OCI-LY3 (cell line): ENCODE measurements at regions not wholly inside any gene's neighbourhood (a gene's known extent, or its start where the extent isn't known, plus 50 kb on each side); places are given as distances from the start of the nearest gene placed in this dataset.
"Not testable (repeated sequence)": the region's sequence is repeated elsewhere in the genome, so short reads cannot be mapped to it uniquely, and the experiment has no call there.

Experiments used
- H2AFZ ChIP-seq: fragments of 200-600, 300-600 bp; shearing (Covaris generic); 2 replicates; pipeline ENCODE4 v1.6.0; 2014; ENCODE audit warnings: antibody characterized with exemption, low read depth, low read length
- H3K27ac ChIP-seq: fragments of 200-600, 300-600 bp; sonication (generic); 2 replicates; pipeline ENCODE4 v1.5.1; 2014; ENCODE audit warnings: mild to moderate bottlenecking, low read length, moderate library complexity, mixed read lengths
- H3K27me3 ChIP-seq: fragments of 200-600, 300-600 bp; sonication (generic); 2 replicates; pipeline ENCODE4 v1.6.1; 2014; ENCODE audit warnings: low read depth, low read length, mixed read lengths
- H3K36me3 ChIP-seq: fragments of 200-600, 300-600 bp; sonication (generic); replicated peaks from 2 replicates; pipeline ENCODE3; 2014; ENCODE audit warnings: low read depth, low read length, mixed read lengths
- H3K4me1 ChIP-seq: fragments of 300-600, 200-600 bp; sonication (generic); 2 replicates; pipeline ENCODE4 v1.6.1; 2014; ENCODE audit warnings: low read length, mixed read lengths
- H3K4me2 ChIP-seq: fragments of 200-600, 300-600 bp; sonication (generic); 2 replicates; pipeline ENCODE4 v1.6.1; 2014; ENCODE audit warnings: low read length, mixed read lengths
- H3K4me3 ChIP-seq: fragments of 300-600, 200-600 bp; sonication (generic); 2 replicates; pipeline ENCODE4 v1.5.1; 2014; ENCODE audit warnings: antibody characterized with exemption, mild to moderate bottlenecking, low read length, moderate library complexity
- H3K79me2 ChIP-seq: fragments of 300-600, 200-600 bp; shearing (Covaris generic); 2 replicates; pipeline ENCODE4 v1.6.1; 2014; ENCODE audit warnings: mild to moderate bottlenecking, low read length, mixed read lengths
- H3K9ac ChIP-seq: fragments of 300-600, 200-600 bp; shearing (Covaris generic); 2 replicates; pipeline ENCODE4 v1.6.0; 2014; ENCODE audit warnings: mild to moderate bottlenecking, low read length, moderate library complexity
- H3K9me3 ChIP-seq: fragments of 200-600, 300-600 bp; shearing (Covaris generic); 2 replicates; pipeline ENCODE4 v1.6.1; 2014; ENCODE audit warnings: low read length, mixed read lengths; ENCODE audit not compliant: insufficient read depth
- H4K20me1 ChIP-seq: fragments of 200-600, 300-600 bp; sonication (generic); 2 replicates; pipeline ENCODE4 v1.6.1; 2016; ENCODE audit warnings: low read length, mixed read lengths; ENCODE audit not compliant: insufficient read depth
- CTCF ChIP-seq: fragments of 200-600, 300-600 bp; sonication (generic); IDR thresholded peaks from 2 replicates; pipeline ENCODE4 v1.5.1; 2014; ENCODE audit warnings: antibody characterized with exemption, low read length, low read depth
- EZH2phosphoT487 ChIP-seq: fragments of 200-600 bp; shearing (Covaris generic); IDR thresholded peaks from 2 replicates; pipeline ENCODE4 v1.6.1; 2018; ENCODE audit warnings: antibody characterized with exemption, mixed run types, low read depth

- H3K27ac ChIP-seq: no peak overlapping the region
- no peak overlapping the region for H3K4me3 ChIP-seq
- no peak overlapping the region for H3K9ac ChIP-seq
- H3K27me3 ChIP-seq: no peaks in the 10 kb centered on the region
- no peaks in the 10 kb centered on the region for H3K36me3 ChIP-seq
- no peak overlapping the region for H3K4me2 ChIP-seq
- H3K4me1 ChIP-seq: no peaks in the 10 kb centered on the region
- no peaks in the 10 kb centered on the region for H3K9me3 ChIP-seq
- no peaks in the 10 kb centered on the region for H4K20me1 ChIP-seq
- no peaks in the 10 kb centered on the region for H3K79me2 ChIP-seq
- TF ChIP-seq CTCF (no peak), EZH2phosphoT487 (no peak)
- H2AFZ ChIP-seq: no peak overlapping the region
These were observed 767.4 kb upstream of the CDH10 start for GRCh38 chr5:25412116-25412661.

GRCh38 chr5:25407365-25407764 lies 762.6 kb upstream of the CDH10 start:
- not testable (repeated sequence) for H4K20me1 ChIP-seq, H3K27ac ChIP-seq, H3K4me2 ChIP-seq, H3K36me3 ChIP-seq, H2AFZ ChIP-seq, H3K4me1 ChIP-seq, H3K4me3 ChIP-seq, H3K9me3 ChIP-seq, H3K9ac ChIP-seq, H3K79me2 ChIP-seq, H3K27me3 ChIP-seq

GRCh38 chr5:25405850-25406249 lies 761.1 kb upstream of the CDH10 start:
- TF ChIP-seq CTCF: no peak
- no peak for TF ChIP-seq EZH2phosphoT487
- H3K9me3 ChIP-seq: no peaks in the 10 kb centered on the region
- H3K9ac ChIP-seq: no peak overlapping the region
- no peaks in the 10 kb centered on the region for H3K79me2 ChIP-seq
- no peak overlapping the region for H3K4me3 ChIP-seq
- no peaks in the 10 kb centered on the region for H3K4me1 ChIP-seq
- H2AFZ ChIP-seq: no peak overlapping the region
- no peaks in the 10 kb centered on the region for H3K27me3 ChIP-seq
- no peaks in the 10 kb centered on the region for H4K20me1 ChIP-seq
- no peaks in the 10 kb centered on the region for H3K36me3 ChIP-seq
- H3K27ac ChIP-seq: no peak overlapping the region
- H3K4me2 ChIP-seq: no peak overlapping the region

GRCh38 chr5:25399878-25400480 lies 755.2 kb upstream of the CDH10 start:
- H3K27me3 ChIP-seq: no peaks in the 10 kb centered on the region
- H3K4me2 ChIP-seq: no peak overlapping the region
- no peak overlapping the region for H2AFZ ChIP-seq
- no peaks in the 10 kb centered on the region for H3K4me1 ChIP-seq
- no peak overlapping the region for H3K4me3 ChIP-seq
- H3K9me3 ChIP-seq: no peaks in the 10 kb centered on the region
- H3K79me2 ChIP-seq: no peaks in the 10 kb centered on the region
- no peaks in the 10 kb centered on the region for H3K36me3 ChIP-seq
- no peak overlapping the region for H3K9ac ChIP-seq
- H3K27ac ChIP-seq: no peak overlapping the region
- H4K20me1 ChIP-seq: no peaks in the 10 kb centered on the region
- TF ChIP-seq CTCF (no peak), EZH2phosphoT487 (no peak)
